MCF 10A (cell line): ENCODE measurements at regions not wholly inside any gene's neighbourhood (a gene's known extent, or its start where the extent isn't known, plus 50 kb on each side); places are given as distances from the start of the nearest gene placed in this dataset.

Experiments
- BruUV-seq: library from RNA; stranded (reverse); fragments of 400-500 nt; replicated peaks from 2 replicates; lab custom pipeline; 2021; lab: Mats Ljungman, UMichigan
- CTCF ChIA-PET: fragments of 300-600 bp; sonication (Branson Sonifier 250); formaldehyde crosslinking; extraction: SDS; loops from one replicate; lab custom pipeline; 2021; ENCODE audit warnings: antibody characterized with exemption, inconsistent platforms; lab: Yijun Ruan, JAX
- POLR2A ChIA-PET: fragments of 300-600, 350-650 bp; sonication (Branson Sonifier 250); formaldehyde crosslinking; extraction: SDS; loops from one replicate; lab custom pipeline; 2020; ENCODE audit warnings: antibody characterized with exemption, inconsistent platforms; lab: Yijun Ruan, JAX
- DNase-seq: peaks from one replicate; pipeline ENCODE4 v3.0.0-alpha.2; 2018; ENCODE audit not compliant: unreplicated experiment
- H3K27ac Mint-ChIP-seq: one replicate; pipeline ENCODE4 v1.8.0; 2022; ENCODE audit warnings: mild to moderate bottlenecking, low read depth, mixed read lengths; ENCODE audit not compliant: unreplicated experiment
- H3K27me3 Mint-ChIP-seq: one replicate; pipeline ENCODE4 v1.8.0; 2022; ENCODE audit warnings: mixed read lengths; ENCODE audit not compliant: insufficient read depth, unreplicated experiment
- H3K36me3 Mint-ChIP-seq: one replicate; pipeline ENCODE4 v1.8.0; 2022; ENCODE audit warnings: mild to moderate bottlenecking, moderate library complexity, mixed read lengths; ENCODE audit not compliant: insufficient read depth, unreplicated experiment
- H3K4me1 Mint-ChIP-seq: one replicate; pipeline ENCODE4 v1.8.0; 2022; ENCODE audit warnings: mixed read lengths; ENCODE audit not compliant: insufficient read depth, unreplicated experiment
- H3K4me3 Mint-ChIP-seq: one replicate; pipeline ENCODE4 v1.8.0; 2022; ENCODE audit warnings: mild to moderate bottlenecking, moderate library complexity, mixed read lengths; ENCODE audit not compliant: unreplicated experiment
- H3K9me3 Mint-ChIP-seq: one replicate; pipeline ENCODE4 v1.8.0; 2022; ENCODE audit warnings: mixed read lengths; ENCODE audit not compliant: unreplicated experiment
- CTCF ChIP-seq: fragments of 200-600 bp; IDR thresholded peaks from one replicate; pipeline ENCODE4 v1.8.0; 2022; ENCODE audit warnings: antibody characterized with exemption, mild to moderate bottlenecking; ENCODE audit not compliant: unreplicated experiment
- intact Hi-C: fragments of 100-400 bp; cut with micrococcal nuclease; formaldehyde crosslinking; loops from 2 replicates; pipeline ENCODE4 v1.14.1; 2022

- Mint-ChIP-seq H3K4me1 (no peaks in the 10 kb centered on the region), H3K27me3 (no peaks in the 10 kb centered on the region), H3K4me3 (no peak overlapping the region), H3K9me3 (peaks cover 6% of the 10 kb centered on the region), H3K27ac (no peak overlapping the region), H3K36me3 (peaks cover 6% of the 10 kb centered on the region)
- ChIA-PET CTCF (no interaction called here), POLR2A (interaction anchor here (0.6 to 1.2 kb wide), 2 partner anchors 10 to 38 kb away, joined by 3 to 4 read pairs; no protein-coding TSS in a partner anchor)
- no peak for TF ChIP-seq CTCF
- no peak for DNase-seq
- intact Hi-C loops, result no loop called here
- BruUV-seq, result no TSS peak
Measured at GRCh38 chr6:149200282-149200945, 117.1 kb upstream of the TAB2 start.

GRCh38 chr6:149201068-149201655 is 116.3 kb upstream of the TAB2 start:
- ChIA-PET POLR2A (interaction anchor here (0.6 to 1.2 kb wide), 2 partner anchors 11 to 38 kb away, joined by 3 to 4 read pairs; no protein-coding TSS in a partner anchor), CTCF (no interaction called here)
- Mint-ChIP-seq H3K4me3 (no peak overlapping the region), H3K9me3 (peaks cover 6% of the 10 kb centered on the region), H3K4me1 (no peaks in the 10 kb centered on the region), H3K27me3 (no peaks in the 10 kb centered on the region), H3K27ac (no peak overlapping the region), H3K36me3 (peaks cover 6% of the 10 kb centered on the region)
- DNase-seq, result no peak
- no TSS peak for BruUV-seq
- intact Hi-C loops, result no loop called here
- TF ChIP-seq CTCF, result no peak

- H3K4me3 Mint-ChIP-seq, result no peak overlapping the region
- peaks cover 6% of the 10 kb centered on the region for H3K36me3 Mint-ChIP-seq
- DNase-seq, result no peak
- CTCF ChIA-PET, result no interaction called here
- no TSS peak for BruUV-seq
- H3K9me3 Mint-ChIP-seq, result peaks cover 6% of the 10 kb centered on the region
- no peaks in the 10 kb centered on the region for H3K4me1 Mint-ChIP-seq
- no peaks in the 10 kb centered on the region for H3K27me3 Mint-ChIP-seq
- H3K27ac Mint-ChIP-seq, result no peak overlapping the region
- POLR2A ChIA-PET, result no interaction called here
- intact Hi-C loops, result no loop called here
- no peak for TF ChIP-seq CTCF
Measured at GRCh38 chr6:149202100-149202499, 115.4 kb upstream of the TAB2 start.

GRCh38 chr6:149202952-149203351 is 114.6 kb upstream of the TAB2 start:
- H3K4me1 Mint-ChIP-seq, result no peaks in the 10 kb centered on the region
- H3K4me3 Mint-ChIP-seq, result no peak overlapping the region
- no peak for DNase-seq
- intact Hi-C loops, result no loop called here
- CTCF ChIA-PET, result interaction anchor here (0.7 kb wide), 1 partner anchor 1167 kb away, joined by 3 read pairs; no protein-coding TSS in a partner anchor
- BruUV-seq, result no TSS peak
- no peaks in the 10 kb centered on the region for H3K27me3 Mint-ChIP-seq
- H3K27ac Mint-ChIP-seq, result no peak overlapping the region
- TF ChIP-seq CTCF, result no peak
- peaks cover 6% of the 10 kb centered on the region for H3K36me3 Mint-ChIP-seq
- POLR2A ChIA-PET, result no interaction called here
- peaks cover 6% of the 10 kb centered on the region for H3K9me3 Mint-ChIP-seq
